Osteocyte (in vitro differentiated cells): ENCODE measurements at regions not wholly inside any gene's neighbourhood (a gene's known extent, or its start where the extent isn't known, plus 50 kb on each side); places are given as distances from the start of the nearest gene placed in this dataset.
A peak's percentile ranks its signal among the peaks of the same experiment; 100 is the strongest.
"Not testable (repeated sequence)": the region's sequence is repeated elsewhere in the genome, so short reads cannot be mapped to it uniquely, and the experiment has no call there.

Experiments
- DNase-seq: peaks from one replicate; pipeline ENCODE4 v3.0.0; 2021; ENCODE audit warnings: mixed read lengths; ENCODE audit not compliant: unreplicated experiment; ENCODE audit errors: extremely low spot score
- H3K27ac Mint-ChIP-seq: one replicate; pipeline ENCODE4 v1.8.0; 2021; ENCODE audit warnings: mild to moderate bottlenecking, mixed read lengths; ENCODE audit not compliant: unreplicated experiment
- H3K27me3 Mint-ChIP-seq: one replicate; pipeline ENCODE4 v1.8.0; 2021; ENCODE audit warnings: mixed read lengths; ENCODE audit not compliant: unreplicated experiment
- H3K36me3 Mint-ChIP-seq: one replicate; pipeline ENCODE4 v1.8.0; 2021; ENCODE audit warnings: mixed read lengths; ENCODE audit not compliant: unreplicated experiment
- H3K4me1 Mint-ChIP-seq: one replicate; pipeline ENCODE4 v1.8.0; 2021; ENCODE audit warnings: mixed read lengths; ENCODE audit not compliant: unreplicated experiment
- H3K4me3 Mint-ChIP-seq: one replicate; pipeline ENCODE4 v1.8.0; 2021; ENCODE audit warnings: mild to moderate bottlenecking, moderate library complexity, mixed read lengths; ENCODE audit not compliant: unreplicated experiment
- H3K9me3 Mint-ChIP-seq: one replicate; pipeline ENCODE4 v1.8.0; 2021; ENCODE audit warnings: mixed read lengths; ENCODE audit not compliant: unreplicated experiment
- CTCF ChIP-seq: fragments of 200-600 bp; sonication (generic); IDR thresholded peaks from 2 replicates; pipeline ENCODE4 v1.5.0; 2021; ENCODE audit warnings: antibody characterized with exemption, mild to moderate bottlenecking, moderate library complexity

DNA sequence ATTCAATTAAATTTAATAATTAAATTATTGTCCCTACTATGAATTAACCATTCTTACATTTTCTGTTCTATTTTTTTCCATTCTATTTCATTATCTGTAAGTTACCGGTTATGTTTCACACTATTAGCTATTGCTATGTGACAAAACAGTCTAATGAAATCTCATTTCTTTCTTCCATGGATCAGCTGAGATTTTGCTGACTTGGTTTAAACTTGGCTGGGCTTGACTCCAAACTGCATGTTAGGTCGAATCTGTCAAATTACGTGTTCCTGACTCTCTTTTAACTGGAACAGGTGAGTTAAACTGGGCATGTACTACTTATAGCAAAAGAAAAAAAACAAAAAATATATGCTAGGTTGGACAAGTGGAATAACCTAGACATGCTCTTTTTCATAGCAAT lies 1464.4 kb downstream of the OLFM4 start:
- Mint-ChIP-seq H3K27me3 (no peaks in the 10 kb centered on the region), H3K36me3 (no peaks in the 10 kb centered on the region), H3K4me1 (no peaks in the 10 kb centered on the region), H3K4me3 (no peak overlapping the region), H3K9me3 (peaks cover 40% of the 10 kb centered on the region), H3K27ac (no peak overlapping the region)
- no peak for TF ChIP-seq CTCF
- no peak for DNase-seq

GRCh38 chr13:54511366-54511765 lies 1482.8 kb downstream of the OLFM4 start:
- Mint-ChIP-seq H3K27me3 (no peaks in the 10 kb centered on the region), H3K27ac (no peak overlapping the region), H3K36me3 (no peaks in the 10 kb centered on the region), H3K9me3 (peaks cover 5% of the 10 kb centered on the region), H3K4me3 (no peak overlapping the region), H3K4me1 (no peaks in the 10 kb centered on the region)
- TF ChIP-seq CTCF = no peak
- no peak for DNase-seq

- H3K4me3 Mint-ChIP-seq = no peak overlapping the region
- H3K9me3 Mint-ChIP-seq = peaks cover under 1% of the 10 kb centered on the region
- H3K27ac Mint-ChIP-seq = no peak overlapping the region
- no peaks in the 10 kb centered on the region for H3K27me3 Mint-ChIP-seq
- DNase-seq = no peak
- no peaks in the 10 kb centered on the region for H3K36me3 Mint-ChIP-seq
- no peaks in the 10 kb centered on the region for H3K4me1 Mint-ChIP-seq
- TF ChIP-seq CTCF = no peak
These were observed 1484.6 kb downstream of the OLFM4 start for GRCh38 chr13:54513254-54513653.

- DNase-seq = no peak
- H3K9me3 Mint-ChIP-seq = peaks cover 5% of the 10 kb centered on the region
- H3K27me3 Mint-ChIP-seq = no peaks in the 10 kb centered on the region
- H3K27ac Mint-ChIP-seq = no peak overlapping the region
- TF ChIP-seq CTCF = peak; percentile 23
- no peaks in the 10 kb centered on the region for H3K4me1 Mint-ChIP-seq
- H3K36me3 Mint-ChIP-seq = no peaks in the 10 kb centered on the region
- no peak overlapping the region for H3K4me3 Mint-ChIP-seq
These were observed 1507.5 kb downstream of the OLFM4 start for GRCh38 chr13:54536112-54536511.

DNA sequence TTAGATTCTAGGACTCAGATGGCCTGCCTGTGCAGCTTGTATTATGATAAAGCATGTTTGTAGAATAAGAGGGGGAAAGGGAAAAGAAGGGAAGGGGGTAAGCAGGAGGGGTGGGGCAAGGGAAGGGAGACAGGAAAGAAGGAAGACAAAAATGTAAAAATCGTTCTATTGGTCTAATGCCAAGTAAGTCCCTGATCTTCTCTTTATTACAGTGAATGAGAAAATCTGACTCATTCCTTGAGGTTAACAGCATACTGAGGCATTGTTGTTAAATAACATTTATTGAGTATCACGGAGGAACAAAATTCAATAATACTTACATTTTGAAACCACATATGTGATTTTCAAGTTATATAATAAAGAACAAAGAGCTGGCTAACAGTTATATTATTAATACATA lies 1534.7 kb downstream of the OLFM4 start:
- TF ChIP-seq CTCF = no peak
- Mint-ChIP-seq H3K4me3 (no peak overlapping the region), H3K27me3 (no peaks in the 10 kb centered on the region), H3K9me3 (no peaks in the 10 kb centered on the region), H3K36me3 (no peaks in the 10 kb centered on the region), H3K4me1 (no peaks in the 10 kb centered on the region), H3K27ac (no peak overlapping the region)
- DNase-seq = no peak

GRCh38 chr13:54572037-54572436 lies 1543.4 kb downstream of the OLFM4 start:
- not testable (repeated sequence) for H3K36me3 Mint-ChIP-seq, H3K4me1 Mint-ChIP-seq, DNase-seq, H3K27me3 Mint-ChIP-seq
- Mint-ChIP-seq H3K4me3 (peak overlapping the region; percentile 81), H3K27ac (peak overlapping the region; percentile 87), H3K9me3 (peaks cover 12% of the 10 kb centered on the region)
